GM12878 (cell line): ENCODE measurements at regions not wholly inside any gene's neighbourhood (a gene's known extent, or its start where the extent isn't known, plus 50 kb on each side); places are given as distances from the start of the nearest gene placed in this dataset.

Experiments used
- BCL3 ChIP-seq: IDR thresholded peaks from 2 replicates; pipeline ENCODE4 v1.6.1; 2011; ENCODE audit warnings: borderline replicate concordance, low read depth, mild to moderate bottlenecking, moderate library complexity, low read length; ENCODE audit not compliant: insufficient read depth, poor library complexity, severe bottlenecking
- CTCF ChIP-seq, 3 experiments: IDR thresholded peaks in 2 of 3; conservative IDR thresholded peaks in 1 of 3; 2 replicates each; pipeline ENCODE4 v1.5.1; 2011; ENCODE audit warnings: low read depth in 3 of 3, low read length in 3 of 3, mild to moderate bottlenecking in 3 of 3, control low read depth in 2 of 3, moderate library complexity in 2 of 3, inconsistent platforms in 1 of 3, mixed read lengths in 1 of 3; ENCODE audit not compliant: control insufficient read depth in 2 of 3, insufficient read depth in 1 of 3; ENCODE audit errors: extremely low read depth in 1 of 3
- EZH2 ChIP-seq: IDR thresholded peaks from 2 replicates; pipeline ENCODE4 v1.6.1; 2012; ENCODE audit warnings: low read depth, mild to moderate bottlenecking, control low read depth, inconsistent platforms, low read length, borderline replicate concordance; ENCODE audit not compliant: control insufficient read depth
- HCFC1 ChIP-seq: fragments of 150-350 bp; IDR thresholded peaks from 2 replicates; pipeline ENCODE4 v1.6.1; 2014; ENCODE audit warnings: low read length
- HDAC2 ChIP-seq: fragments of 200-600 bp; sonication (generic); IDR thresholded peaks from 2 replicates; pipeline ENCODE4 v1.6.1; 2017
- MAX ChIP-seq: IDR thresholded peaks from 2 replicates; pipeline ENCODE4 v1.6.1; 2012; ENCODE audit warnings: low read depth, low read length, improper control_type of control experiment
- MTA2 ChIP-seq: fragments of 450-650 bp; IDR thresholded peaks from 2 replicates; pipeline ENCODE4 v1.6.1; 2016; ENCODE audit warnings: low read depth, mild to moderate bottlenecking, moderate library complexity
- MYC ChIP-seq: IDR thresholded peaks from 2 replicates; pipeline ENCODE4 v1.6.1; 2011; ENCODE audit warnings: mild to moderate bottlenecking, low read length, moderate library complexity, inconsistent platforms; ENCODE audit not compliant: insufficient read depth, insufficient replicate concordance, insufficient read length, severe bottlenecking
- POLR2A ChIP-seq: IDR thresholded peaks from 2 replicates; pipeline ENCODE4 v1.6.1; 2011; ENCODE audit warnings: low read depth, mild to moderate bottlenecking, low read length
- REST ChIP-seq: IDR thresholded peaks from 2 replicates; pipeline ENCODE4 v1.6.1; 2012; ENCODE audit warnings: mild to moderate bottlenecking, low read depth, low read length
- SUZ12 ChIP-seq: fragments of 200-600 bp; sonication (generic); IDR thresholded peaks from one replicate; pipeline ENCODE4 v1.6.1; 2018; ENCODE audit warnings: antibody characterized with exemption, mild to moderate bottlenecking; ENCODE audit not compliant: unreplicated experiment
- TCF12 ChIP-seq: IDR thresholded peaks from 2 replicates; pipeline ENCODE4 v1.6.1; 2011; ENCODE audit warnings: low read depth, mild to moderate bottlenecking, low read length
- USF2 ChIP-seq: IDR thresholded peaks from 2 replicates; pipeline ENCODE4 v1.6.1; 2011; ENCODE audit warnings: low read depth, low read length, improper control_type of control experiment, borderline replicate concordance
- YY1 ChIP-seq: IDR thresholded peaks from 2 replicates; pipeline ENCODE4 v1.6.1; 2011; ENCODE audit warnings: low read depth, mild to moderate bottlenecking, low read length

GRCh38 chr9:24986331-24986730 lies 440.6 kb upstream of the IZUMO3 start:
- TF ChIP-seq MTA2, result no peak
- peak; percentile 19; the same call in 1 of the 2 replicates for TF ChIP-seq REST
- no peak for TF ChIP-seq HCFC1
- TF ChIP-seq CTCF (IDR thresholded peaks at IDR 0.05 in 2 of 3, conservative IDR thresholded peaks at IDR 0.05 in 1 of 3; ENCODE audit: control insufficient read depth in 2 of 3, extremely low read depth in 1 of 3, insufficient read depth in 1 of 3, low read depth in 3 of 3, low read length in 3 of 3), result no peak
- no peak for TF ChIP-seq MAX
- TF ChIP-seq USF2, result no peak
- TF ChIP-seq SUZ12, result no peak
- no peak for TF ChIP-seq HDAC2
- no peak for TF ChIP-seq TCF12
- no peak for TF ChIP-seq YY1
- TF ChIP-seq EZH2, result no peak
- TF ChIP-seq MYC, result no peak
- no peak for TF ChIP-seq POLR2A
- TF ChIP-seq BCL3, result no peak
